Amygdala (tissue), 56 donors: ENCODE measurements at regions not wholly inside any gene's neighbourhood (a gene's known extent, or its start where the extent isn't known, plus 50 kb on each side); places are given as distances from the start of the nearest gene placed in this dataset.
"Not testable (repeated sequence)": the region's sequence is repeated elsewhere in the genome, so short reads cannot be mapped to it uniquely, and the experiment has no call there.

Experiments
- DNase-seq, 56 donors: peaks; one replicate each; lab custom pipeline; 2025; lab: John Stamatoyannopoulos, UW

DNA sequence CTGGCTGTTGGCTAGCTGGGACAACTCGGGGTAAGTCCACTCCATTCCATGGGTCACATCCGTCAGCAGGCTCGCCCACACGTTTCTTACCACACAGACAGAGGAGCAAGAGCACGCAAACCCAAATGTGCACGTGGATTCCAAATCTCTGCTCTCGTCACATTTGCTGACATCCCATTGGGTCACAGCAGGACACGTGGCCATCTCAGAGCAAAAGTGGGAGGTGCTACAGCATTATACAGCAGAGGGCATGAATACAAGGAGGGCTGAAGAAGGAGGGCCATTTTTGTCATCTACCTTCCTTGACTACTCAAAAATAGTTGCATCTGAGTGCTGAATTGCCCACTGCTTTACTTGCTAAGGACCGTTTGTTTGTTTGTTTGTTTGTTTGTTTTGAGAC lies 84.7 kb downstream of the RBBP6 start:
- no peak for DNase-seq

DNA sequence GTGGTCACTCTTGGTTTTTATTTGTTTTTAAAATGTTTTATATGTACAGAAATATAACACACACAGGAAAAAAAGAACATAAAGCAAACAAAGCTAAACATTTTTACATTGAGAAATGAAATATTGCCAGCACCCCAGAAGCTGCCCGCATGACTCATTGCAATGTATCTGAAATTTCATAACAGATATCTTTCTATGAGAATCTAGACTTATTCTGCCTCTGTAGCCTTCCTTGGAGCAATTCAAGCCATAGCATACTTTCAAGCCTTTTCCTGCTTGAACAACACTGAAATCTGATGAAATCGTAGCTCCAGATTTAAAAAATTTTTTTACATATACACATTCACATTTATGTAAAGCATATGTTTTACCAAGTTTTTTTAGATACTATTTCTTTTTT lies 86.9 kb downstream of the RBBP6 start:
- DNase-seq, result no peak

- DNase-seq, result no peak
These were observed 94.5 kb upstream of the TNRC6A start for GRCh38 chr16:24634919-24635318.

DNA sequence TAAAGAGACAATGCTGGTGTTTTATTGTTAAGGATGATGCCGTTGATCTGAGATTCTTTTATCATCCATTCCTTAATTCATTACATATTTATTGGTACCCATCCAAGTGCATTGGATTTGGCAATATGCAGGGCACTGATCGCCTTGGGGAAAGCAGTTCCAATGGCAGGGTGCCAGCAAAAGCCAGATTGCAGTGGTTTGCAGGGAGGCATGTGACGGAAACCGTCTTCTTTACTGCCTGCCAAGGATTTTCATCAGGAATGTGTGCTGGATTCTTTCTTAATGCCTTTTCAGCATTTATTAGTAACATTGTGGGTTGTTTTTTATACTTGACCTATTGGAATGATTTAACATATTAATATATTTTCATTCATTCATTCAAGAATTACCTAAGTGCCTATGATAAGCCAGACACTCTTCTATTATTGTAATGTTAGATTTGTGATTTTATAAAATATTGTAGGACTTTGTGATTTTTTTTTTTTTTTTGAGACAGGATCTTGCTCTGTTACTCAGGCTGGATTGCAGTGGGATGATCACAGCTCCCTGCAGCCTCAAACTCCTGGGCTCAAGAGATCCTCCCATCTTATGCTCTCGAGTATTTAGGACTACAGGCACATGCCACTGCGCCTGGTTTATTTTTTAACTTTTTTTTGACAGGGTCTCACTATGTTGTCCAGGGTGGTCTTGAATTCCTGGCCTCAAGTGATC lies 93.4 kb upstream of the TNRC6A start:
- peak in 42 of 56 donors; percentile 1 to 90 (median 18) for DNase-seq

- DNase-seq, result no peak
These were observed 89.7 kb upstream of the TNRC6A start for GRCh38 chr16:24639769-24640168.

DNA sequence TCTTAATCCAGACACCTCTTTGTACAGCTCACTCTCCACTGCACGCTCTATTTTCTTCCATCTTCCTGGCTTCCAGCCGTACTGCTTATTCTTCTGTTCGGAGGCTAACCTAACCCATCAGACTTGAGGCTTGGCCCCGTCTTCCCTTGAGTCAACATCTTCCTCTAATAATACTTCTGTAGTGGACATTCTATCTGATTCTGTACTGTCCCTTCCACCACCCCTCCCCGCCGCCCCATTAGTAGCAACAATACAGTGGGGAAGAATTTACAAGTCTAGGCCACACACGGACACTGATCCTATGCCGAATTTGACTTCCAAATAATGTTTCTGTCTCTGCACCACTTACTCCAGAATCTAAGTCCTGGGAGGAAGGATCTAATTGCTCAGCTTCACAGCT lies 86.0 kb upstream of the TNRC6A start:
- no peak for DNase-seq

DNA sequence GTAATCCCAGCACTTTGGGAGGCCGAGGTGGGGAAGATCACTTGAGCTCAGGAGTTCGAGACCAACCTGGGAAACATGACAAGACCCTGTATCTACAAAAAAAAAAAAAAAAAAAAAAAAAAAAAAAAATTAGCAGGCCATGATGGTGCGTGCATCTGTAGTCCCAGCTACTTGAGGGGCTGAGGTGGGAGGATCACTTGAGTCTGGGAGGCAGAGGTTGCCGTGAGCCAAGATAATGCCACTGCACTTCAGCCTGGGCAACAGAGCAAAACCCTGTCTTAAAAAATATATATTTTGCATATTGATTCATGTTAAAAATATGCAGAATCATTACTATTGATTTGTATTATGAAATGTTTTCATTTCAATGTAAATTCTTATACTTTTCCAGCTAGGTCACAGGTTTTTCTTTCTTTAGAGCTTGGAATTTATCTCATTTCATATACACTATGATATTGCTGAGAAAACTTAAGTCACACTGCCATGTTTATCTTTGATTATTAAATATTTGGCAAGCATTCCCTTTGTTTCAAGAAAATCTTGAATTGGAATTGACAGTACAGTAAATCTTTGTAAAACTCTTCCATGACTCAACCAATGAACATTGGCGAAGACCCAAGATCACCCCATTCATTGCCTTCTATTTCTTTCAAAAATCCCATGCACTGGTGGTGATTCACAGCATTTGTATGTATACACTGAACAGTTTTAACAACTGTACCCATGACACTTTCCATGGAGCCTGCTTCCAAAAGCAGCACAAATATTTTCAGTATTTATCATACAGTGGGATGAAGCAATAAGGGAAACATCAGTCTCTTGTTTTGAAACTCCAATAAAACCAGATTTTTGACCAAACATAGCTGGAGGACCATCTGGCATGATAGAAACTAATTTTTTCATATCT lies 83.5 kb upstream of the TNRC6A start:
- DNase-seq, result peak in 4 of 56 donors; percentile 1 to 10 (median 2)

DNA sequence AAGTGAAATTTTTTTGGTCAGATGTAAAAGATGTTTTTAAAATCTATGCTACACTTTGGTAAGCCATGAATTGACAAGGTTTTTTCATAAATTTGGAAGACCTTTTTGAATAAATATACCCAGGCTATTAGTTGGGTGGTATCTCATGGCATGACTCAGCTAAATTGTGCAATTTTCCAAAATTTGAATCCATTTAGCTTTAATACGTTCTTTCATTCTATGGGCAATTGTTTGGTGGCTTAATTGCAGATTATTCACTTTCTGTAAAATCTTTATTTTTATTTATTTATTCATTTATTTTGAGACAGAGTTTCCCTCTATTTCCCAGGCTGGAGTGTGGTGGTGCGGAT lies 82.8 kb upstream of the TNRC6A start:
- no peak for DNase-seq

GRCh38 chr16:24652209-24652712 lies 77.2 kb upstream of the TNRC6A start:
- no peak for DNase-seq

DNA sequence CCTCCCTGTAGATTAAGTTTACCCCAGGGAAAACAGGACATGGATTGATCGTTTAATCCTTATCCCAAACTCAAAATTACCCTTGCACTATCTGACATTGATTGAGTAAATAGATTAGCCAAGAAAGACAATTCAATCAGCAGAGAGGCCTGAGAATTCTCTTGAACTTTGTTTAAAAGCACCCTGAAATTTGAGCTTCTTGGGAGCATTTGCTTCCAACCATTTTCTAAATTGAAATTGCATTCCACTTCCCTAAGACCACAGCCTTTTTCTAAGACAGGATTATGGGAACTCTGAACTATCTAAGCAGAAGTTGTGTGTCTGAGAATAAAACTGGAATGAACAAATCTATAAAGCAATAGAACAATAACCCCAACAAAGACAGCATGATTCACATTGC lies 76.6 kb upstream of the TNRC6A start:
- DNase-seq, result no peak

DNA sequence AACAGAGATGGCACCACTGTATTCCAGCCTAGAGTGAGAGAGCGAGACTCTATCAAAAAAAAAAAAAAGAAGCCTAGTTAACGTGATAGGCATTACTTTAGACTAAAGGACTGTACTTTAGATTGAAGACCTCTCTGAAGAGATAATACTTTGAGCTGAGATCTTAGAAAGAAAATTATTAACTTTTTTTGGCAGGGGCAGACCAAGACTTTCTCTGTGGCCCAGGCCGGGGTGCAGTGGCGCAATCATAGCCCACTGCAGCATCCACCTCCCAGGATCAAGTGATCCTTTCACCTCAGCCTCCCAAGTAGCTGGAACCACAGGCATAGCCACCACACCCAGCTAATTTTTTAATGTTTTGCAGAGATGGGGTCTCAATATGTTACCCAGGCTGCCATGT lies 75.7 kb upstream of the TNRC6A start:
- DNase-seq, result no peak

- not testable (repeated sequence) for DNase-seq
These were observed 63.5 kb upstream of the TNRC6A start for GRCh38 chr16:24665942-24666341.

DNA sequence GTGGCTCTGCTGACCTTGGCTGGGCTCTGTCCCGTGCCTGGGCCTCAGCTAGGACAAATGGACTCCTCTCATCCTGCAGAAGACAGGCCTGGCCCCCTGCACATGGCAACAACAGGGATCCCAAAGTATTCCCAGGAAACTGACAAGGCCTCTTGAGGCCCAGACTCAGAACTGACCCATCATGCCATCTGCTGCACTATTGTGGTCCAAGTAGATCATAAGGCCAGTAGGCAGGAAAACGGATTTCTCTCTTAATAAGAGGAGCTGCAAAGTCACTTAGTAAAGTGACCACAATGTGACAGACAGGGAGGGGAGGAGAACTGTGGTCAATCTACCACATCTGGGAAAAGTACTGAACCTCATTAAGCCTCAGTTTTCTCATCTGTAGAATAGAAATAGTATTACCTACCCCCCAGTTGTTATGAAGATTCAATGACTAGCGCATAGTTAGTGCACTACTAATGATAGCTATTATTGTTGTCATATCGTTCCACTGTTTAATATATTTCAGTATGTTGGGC lies 62.1 kb upstream of the TNRC6A start:
- no peak for DNase-seq

DNA sequence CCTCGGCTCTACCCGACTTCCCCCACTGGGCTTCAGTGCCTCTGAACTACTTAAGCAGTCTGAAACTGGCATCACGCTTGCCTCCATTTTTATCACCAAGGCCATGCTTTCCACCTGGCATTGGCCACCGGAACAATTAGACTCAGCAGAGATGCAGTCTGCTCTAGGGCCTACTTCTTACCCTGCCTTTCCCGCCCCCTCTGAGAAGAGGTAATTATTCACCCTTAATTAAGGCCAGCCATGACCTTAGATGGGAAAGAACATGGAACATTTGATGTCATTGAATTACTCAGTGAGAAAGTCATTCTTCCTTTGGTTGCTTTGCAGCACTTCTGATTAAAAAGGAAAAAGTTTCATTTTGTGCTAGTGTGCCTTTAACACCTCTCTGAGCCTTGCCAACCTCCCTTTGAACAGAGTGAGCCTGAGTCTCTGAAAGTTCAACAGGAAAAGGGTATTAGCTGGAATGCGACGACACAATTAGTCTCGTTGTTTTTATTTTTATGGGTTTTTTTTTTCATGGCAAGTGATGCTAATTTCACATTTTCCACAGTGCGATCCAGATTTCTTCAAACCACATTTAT lies 60.9 kb upstream of the TNRC6A start:
- peak in 1 of 56 donors; percentile 10 for DNase-seq

- DNase-seq, result peak in 55 of 56 donors; percentile 21 to 94 (median 75)
These were observed 58.6 kb upstream of the TNRC6A start for GRCh38 chr16:24670623-24671454.

GRCh38 chr16:24671455-24671954 lies 57.9 kb upstream of the TNRC6A start:
- DNase-seq, result peak in 3 of 56 donors; percentile 1 to 15 (median 6)

DNA sequence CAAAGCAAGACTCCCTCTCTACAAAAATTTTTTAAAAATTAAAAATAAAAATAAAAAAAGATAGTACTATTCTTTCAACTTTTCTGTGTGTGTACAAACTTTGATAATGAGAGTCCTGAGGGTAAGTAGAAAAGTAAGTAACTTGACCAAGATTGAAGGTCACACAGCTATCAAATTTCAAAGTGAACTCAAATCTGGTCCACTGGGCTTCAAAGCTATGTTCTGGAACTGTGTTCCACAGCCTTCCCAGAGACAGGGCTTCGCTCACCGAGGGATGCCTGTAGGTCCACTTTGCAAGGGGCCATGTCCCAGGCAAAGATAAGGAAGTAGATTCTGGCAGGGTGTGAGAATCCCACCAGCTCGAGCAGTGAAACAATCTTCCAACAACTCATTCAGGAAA lies 56.3 kb upstream of the TNRC6A start:
- DNase-seq, result no peak

GRCh38 chr16:24674877-24675276 lies 54.6 kb upstream of the TNRC6A start:
- DNase-seq, result no peak

DNA sequence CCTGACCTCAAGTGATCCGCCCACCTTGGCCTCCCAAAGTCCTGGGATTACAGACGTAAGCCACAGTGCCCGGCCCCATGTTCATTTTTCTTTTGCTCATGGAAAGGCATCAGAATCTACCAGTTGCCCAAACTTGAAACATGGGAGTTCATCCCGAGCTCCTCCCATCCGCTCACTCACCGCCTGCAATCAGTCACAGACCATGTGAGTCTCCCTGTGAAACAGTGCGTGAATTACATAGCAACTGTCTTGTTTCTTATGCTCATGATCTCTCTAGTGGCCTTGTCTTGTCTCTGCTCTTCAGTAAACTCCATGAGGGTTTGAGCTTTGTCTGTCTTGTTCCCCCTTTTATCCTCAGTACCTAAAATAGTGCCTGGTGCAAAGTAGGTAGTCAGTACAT lies 52.1 kb upstream of the TNRC6A start:
- no peak for DNase-seq
